Activated naive CD8-positive, alpha-beta T cell treated with anti-CD3 and anti-CD28 coated beads, Interleukin-2, amount 50 U/mL, for 24 hours (primary cell): ENCODE measurements at regions not wholly inside any gene's neighbourhood (a gene's known extent, or its start where the extent isn't known, plus 50 kb on each side); places are given as distances from the start of the nearest gene placed in this dataset.
"Not testable (repeated sequence)": the region's sequence is repeated elsewhere in the genome, so short reads cannot be mapped to it uniquely, and the experiment has no call there.

ENCODE experiments used
- ATAC-seq: fragments of 150-1000 bp; cut with Tn5 transposase; one replicate; pipeline ENCODE4 v1.10.0; 2021
- DNase-seq: peaks from one replicate; pipeline ENCODE4 v3.0.0; 2021
- H3K27ac Mint-ChIP-seq: one replicate; pipeline ENCODE4 v1.8.0; 2021; ENCODE audit warnings: mild to moderate bottlenecking, mixed read lengths
- H3K27me3 Mint-ChIP-seq: one replicate; pipeline ENCODE4 v1.8.0; 2021; ENCODE audit warnings: mixed read lengths
- H3K36me3 Mint-ChIP-seq: one replicate; pipeline ENCODE4 v1.8.0; 2021; ENCODE audit warnings: low read depth, mixed read lengths
- H3K4me1 Mint-ChIP-seq: one replicate; pipeline ENCODE4 v1.8.0; 2021; ENCODE audit warnings: mixed read lengths
- H3K4me3 Mint-ChIP-seq: one replicate; pipeline ENCODE4 v1.8.0; 2021; ENCODE audit warnings: mild to moderate bottlenecking, moderate library complexity, mixed read lengths
- H3K9me3 Mint-ChIP-seq: one replicate; pipeline ENCODE4 v1.8.0; 2021; ENCODE audit warnings: mixed read lengths

- DNase-seq (no peak), ATAC-seq (no peak)
- Mint-ChIP-seq H3K9me3 (no peaks in the 10 kb centered on the region), H3K27ac (no peak overlapping the region), H3K4me1 (peaks cover 7% of the 10 kb centered on the region), H3K4me3 (no peak overlapping the region), H3K36me3 (peaks cover 23% of the 10 kb centered on the region), H3K27me3 (no peaks in the 10 kb centered on the region)
Observed at GRCh38 chr3:51588724-51589123, 50.2 kb downstream of the RAD54L2 start.

- ATAC-seq (no peak), DNase-seq (no peak)
- H3K27me3 Mint-ChIP-seq = no peaks in the 10 kb centered on the region
- H3K27ac Mint-ChIP-seq = no peak overlapping the region
- no peaks in the 10 kb centered on the region for H3K9me3 Mint-ChIP-seq
- peaks cover 7% of the 10 kb centered on the region for H3K4me1 Mint-ChIP-seq
- peaks cover 37% of the 10 kb centered on the region for H3K36me3 Mint-ChIP-seq
- no peak overlapping the region for H3K4me3 Mint-ChIP-seq
Observed at GRCh38 chr3:51591231-51591630, 52.7 kb downstream of the RAD54L2 start.

DNA sequence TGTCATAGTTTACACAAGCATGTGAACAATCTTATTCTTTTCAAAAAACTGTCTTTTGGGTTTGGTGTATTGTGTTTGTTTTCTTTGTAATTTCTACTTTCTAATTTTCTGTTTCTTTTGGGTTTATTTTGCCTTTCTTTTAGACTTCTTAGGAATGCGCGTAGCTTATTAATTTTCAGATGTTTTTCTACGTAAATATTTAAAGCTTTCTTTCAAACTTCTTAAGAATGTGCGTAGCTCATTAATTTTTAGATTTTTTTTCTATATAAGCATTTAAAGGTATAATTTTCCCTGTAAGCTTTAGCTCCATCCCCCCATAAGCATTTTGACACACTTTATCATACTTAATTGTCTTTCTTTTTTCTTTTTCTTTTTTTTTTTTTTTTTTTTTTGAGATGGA lies 55.2 kb downstream of the RAD54L2 start:
- Mint-ChIP-seq H3K27ac (no peak overlapping the region), H3K36me3 (peaks cover 35% of the 10 kb centered on the region), H3K4me1 (peaks cover 3% of the 10 kb centered on the region), H3K9me3 (no peaks in the 10 kb centered on the region), H3K27me3 (no peaks in the 10 kb centered on the region), H3K4me3 (no peak overlapping the region)
- no peak for DNase-seq
- ATAC-seq = no peak

DNA sequence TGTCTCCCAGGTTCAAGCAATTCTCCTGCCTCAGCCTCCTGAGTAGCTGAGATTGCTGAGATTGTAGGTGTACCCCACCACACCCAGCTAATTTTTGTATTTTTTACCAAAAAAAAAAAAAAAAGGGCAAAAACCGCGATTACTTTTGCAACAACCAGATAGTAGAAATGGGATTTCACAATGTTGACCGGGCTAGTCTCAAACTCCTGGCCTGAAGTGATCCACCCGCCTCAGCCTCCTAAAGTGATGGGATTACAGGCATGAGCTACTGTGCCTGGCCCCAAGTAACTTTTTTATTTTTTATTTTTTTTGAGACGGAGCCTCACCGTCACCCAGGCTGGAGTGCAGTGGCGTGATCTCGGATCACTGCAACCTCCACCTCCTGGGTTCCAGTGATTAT lies 61.1 kb downstream of the RAD54L2 start:
- H3K36me3 Mint-ChIP-seq = peaks cover 14% of the 10 kb centered on the region
- not testable (repeated sequence) for H3K27ac Mint-ChIP-seq, ATAC-seq, H3K4me3 Mint-ChIP-seq, H3K9me3 Mint-ChIP-seq, H3K27me3 Mint-ChIP-seq, H3K4me1 Mint-ChIP-seq, DNase-seq

DNA sequence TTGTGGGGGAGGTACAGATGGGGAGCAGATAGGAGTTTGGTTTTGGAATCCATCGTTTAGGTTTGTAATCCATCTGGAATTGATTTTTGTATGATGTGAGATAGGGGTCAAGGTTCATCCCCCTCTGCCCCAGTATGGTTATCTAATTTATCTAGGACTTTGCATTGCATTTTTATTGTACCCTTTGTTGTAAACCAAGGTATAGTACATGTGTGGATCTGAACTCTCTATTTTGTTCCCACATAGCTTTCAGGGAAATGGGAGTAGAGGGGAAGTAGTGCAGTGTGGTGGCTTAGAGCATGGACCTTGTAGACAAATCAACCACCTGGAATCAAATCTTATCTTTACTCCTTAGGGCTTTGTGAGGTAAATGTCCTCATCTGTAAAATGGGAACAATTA lies 65.7 kb downstream of the RAD54L2 start:
- no peak for DNase-seq
- Mint-ChIP-seq H3K9me3 (no peaks in the 10 kb centered on the region), H3K36me3 (peaks cover 12% of the 10 kb centered on the region), H3K4me1 (peaks cover 16% of the 10 kb centered on the region), H3K27ac (no peak overlapping the region), H3K27me3 (no peaks in the 10 kb centered on the region), H3K4me3 (no peak overlapping the region)
- ATAC-seq = no peak

- ATAC-seq = peak; percentile 76
- Mint-ChIP-seq H3K36me3 (peaks cover 12% of the 10 kb centered on the region), H3K27me3 (no peaks in the 10 kb centered on the region), H3K27ac (no peak overlapping the region), H3K4me1 (peaks cover 16% of the 10 kb centered on the region), H3K4me3 (no peak overlapping the region), H3K9me3 (no peaks in the 10 kb centered on the region)
- DNase-seq = no peak
Observed at GRCh38 chr3:51605938-51606337, 65.1 kb upstream of the TEX264 start.

DNA sequence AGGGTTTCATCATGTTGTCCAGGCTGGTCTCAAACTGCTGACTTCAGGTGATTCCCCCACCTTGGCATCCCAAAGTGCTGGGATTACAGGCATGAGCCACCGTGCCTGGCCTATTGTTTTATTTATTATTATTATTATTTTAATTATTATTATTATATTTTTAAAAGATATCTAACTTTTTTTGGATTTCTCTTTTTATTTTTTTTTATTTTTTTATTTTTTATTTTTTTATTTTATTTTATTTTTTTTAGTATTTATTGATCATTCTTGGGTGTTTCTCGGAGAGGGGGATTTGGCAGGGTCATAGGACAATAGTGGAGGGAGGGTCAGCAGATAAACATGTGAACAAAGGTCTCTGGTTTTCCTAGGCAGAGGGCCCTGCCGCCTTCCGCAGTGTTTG lies 64.2 kb upstream of the TEX264 start:
- ATAC-seq, H3K4me3 Mint-ChIP-seq, H3K27me3 Mint-ChIP-seq, H3K9me3 Mint-ChIP-seq, DNase-seq, H3K27ac Mint-ChIP-seq: not testable (repeated sequence)
- Mint-ChIP-seq H3K36me3 (peaks cover 12% of the 10 kb centered on the region), H3K4me1 (peaks cover 16% of the 10 kb centered on the region)

DNA sequence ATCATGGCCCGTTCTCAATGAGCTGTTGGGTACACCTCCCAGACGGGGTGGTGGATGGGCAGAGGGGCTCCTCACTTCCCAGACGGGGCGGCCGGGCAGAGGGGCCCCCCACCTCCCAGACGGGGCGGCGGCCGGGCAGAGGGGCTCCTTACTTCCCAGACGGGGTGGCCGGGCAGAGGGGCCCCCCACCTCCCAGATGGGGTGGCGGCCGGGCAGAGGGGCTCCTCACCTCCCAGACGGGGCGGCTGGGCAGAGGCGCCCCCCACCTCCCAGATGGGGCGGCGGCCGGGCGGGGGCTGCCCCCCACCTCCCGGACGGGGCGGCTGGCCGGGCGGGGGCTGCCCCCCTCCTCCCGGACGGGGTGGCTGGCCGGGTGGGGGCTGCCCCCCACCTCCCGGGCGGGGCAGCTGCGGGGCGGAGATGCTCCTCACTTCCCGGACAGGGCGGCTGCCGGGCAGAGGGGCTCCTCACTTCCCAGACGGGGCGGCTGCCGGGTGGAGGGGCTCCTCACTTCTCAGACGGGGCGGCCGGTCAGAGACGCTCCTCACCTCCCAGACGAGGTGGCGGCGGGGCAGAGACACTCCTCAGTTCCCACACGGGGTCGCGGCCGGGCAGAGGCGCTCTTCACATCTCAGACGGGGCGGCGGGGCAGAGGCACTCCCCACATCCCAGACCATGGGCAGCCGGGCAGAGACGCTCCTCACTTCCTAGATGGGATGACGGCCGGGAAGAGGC lies 63.3 kb upstream of the TEX264 start:
- Mint-ChIP-seq H3K4me1 (peaks cover 16% of the 10 kb centered on the region), H3K36me3 (peaks cover 12% of the 10 kb centered on the region)
- ATAC-seq, H3K9me3 Mint-ChIP-seq, H3K27me3 Mint-ChIP-seq, H3K27ac Mint-ChIP-seq, DNase-seq, H3K4me3 Mint-ChIP-seq: not testable (repeated sequence)

GRCh38 chr3:51610708-51611107 lies 60.3 kb upstream of the TEX264 start:
- Mint-ChIP-seq H3K36me3 (peaks cover 14% of the 10 kb centered on the region), H3K27me3 (no peaks in the 10 kb centered on the region), H3K4me1 (peaks cover 7% of the 10 kb centered on the region), H3K4me3 (no peak overlapping the region), H3K9me3 (no peaks in the 10 kb centered on the region), H3K27ac (no peak overlapping the region)
- ATAC-seq = no peak
- no peak for DNase-seq

DNA sequence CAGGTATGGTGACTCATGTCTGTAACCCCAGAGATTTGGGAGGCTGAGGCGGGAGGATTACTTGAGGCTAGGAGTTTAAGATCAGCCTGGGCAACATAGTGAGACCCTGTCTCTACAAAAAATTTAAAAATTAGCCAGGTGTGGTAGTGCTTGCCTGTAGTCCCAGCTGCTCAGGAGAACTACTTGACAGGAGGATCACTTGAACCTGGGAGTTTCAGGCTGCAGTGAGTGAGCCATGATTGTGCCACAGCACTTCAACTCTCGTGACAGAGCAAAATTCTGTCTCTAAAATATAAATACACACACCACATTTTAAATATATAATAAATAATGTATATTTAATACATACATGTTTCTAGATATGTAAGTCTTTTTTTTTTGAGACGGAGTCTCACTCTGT lies 53.5 kb upstream of the TEX264 start:
- no peaks in the 10 kb centered on the region for H3K27me3 Mint-ChIP-seq
- ATAC-seq (no peak), DNase-seq (no peak)
- no peak overlapping the region for H3K4me3 Mint-ChIP-seq
- no peak overlapping the region for H3K27ac Mint-ChIP-seq
- no peaks in the 10 kb centered on the region for H3K9me3 Mint-ChIP-seq
- H3K4me1 Mint-ChIP-seq = peaks cover 10% of the 10 kb centered on the region
- H3K36me3 Mint-ChIP-seq = peaks cover 4% of the 10 kb centered on the region

- H3K4me3 Mint-ChIP-seq, DNase-seq, H3K36me3 Mint-ChIP-seq, H3K27me3 Mint-ChIP-seq, H3K9me3 Mint-ChIP-seq, ATAC-seq, H3K27ac Mint-ChIP-seq: not testable (repeated sequence)
- H3K4me1 Mint-ChIP-seq = peaks cover 10% of the 10 kb centered on the region
Observed at GRCh38 chr3:51618038-51618437, 53.0 kb upstream of the TEX264 start.

DNA sequence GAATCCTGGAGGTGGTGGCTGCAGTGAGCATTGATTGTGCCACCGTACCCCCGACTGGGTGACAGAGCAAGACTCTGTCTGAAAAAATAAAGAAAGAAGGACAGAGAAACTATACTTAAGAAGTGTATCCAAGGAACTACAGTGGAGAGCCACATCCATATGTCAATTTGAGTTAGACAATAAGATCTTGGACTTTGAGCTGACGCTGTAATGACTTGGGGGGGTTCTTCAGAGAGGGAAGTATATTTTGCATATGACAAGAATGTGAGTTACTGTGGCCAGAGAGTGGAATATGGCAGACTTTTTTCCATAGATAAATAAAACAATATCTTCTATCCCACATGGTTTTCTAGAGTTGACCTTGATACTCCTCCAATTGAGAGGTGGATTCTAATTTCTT lies 52.6 kb upstream of the TEX264 start:
- peaks cover 10% of the 10 kb centered on the region for H3K4me1 Mint-ChIP-seq
- peaks cover 4% of the 10 kb centered on the region for H3K36me3 Mint-ChIP-seq
- ATAC-seq = no peak
- no peaks in the 10 kb centered on the region for H3K9me3 Mint-ChIP-seq
- no peaks in the 10 kb centered on the region for H3K27me3 Mint-ChIP-seq
- no peak for DNase-seq
- no peak overlapping the region for H3K27ac Mint-ChIP-seq
- no peak overlapping the region for H3K4me3 Mint-ChIP-seq

GRCh38 chr3:51619983-51620382 lies 51.1 kb upstream of the TEX264 start:
- H3K4me3 Mint-ChIP-seq = no peak overlapping the region
- ATAC-seq (no peak), DNase-seq (no peak)
- peaks cover 10% of the 10 kb centered on the region for H3K4me1 Mint-ChIP-seq
- peaks cover 2% of the 10 kb centered on the region for H3K36me3 Mint-ChIP-seq
- H3K27ac Mint-ChIP-seq = no peak overlapping the region
- H3K27me3 Mint-ChIP-seq = no peaks in the 10 kb centered on the region
- no peaks in the 10 kb centered on the region for H3K9me3 Mint-ChIP-seq

DNA sequence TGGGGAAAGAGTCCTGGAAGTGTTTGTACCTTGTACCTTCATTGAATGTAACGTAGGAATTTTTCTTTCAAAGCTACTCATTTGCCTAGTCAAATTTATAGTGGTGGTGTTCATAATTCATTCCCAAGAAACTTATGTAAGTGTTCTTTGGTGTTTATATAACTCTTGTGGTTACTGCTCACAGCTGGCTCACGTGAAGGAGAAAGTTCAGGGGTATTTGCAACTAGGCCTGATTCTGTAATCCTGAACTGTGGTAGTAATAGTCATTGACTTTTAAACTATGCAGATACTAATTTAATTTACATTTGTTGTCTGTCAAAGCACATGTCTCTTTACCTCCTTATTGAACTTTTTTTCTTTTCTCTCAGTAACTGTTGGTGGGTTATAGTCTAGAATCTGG lies 50.5 kb upstream of the TEX264 start:
- Mint-ChIP-seq H3K36me3 (peaks cover 2% of the 10 kb centered on the region), H3K4me3 (no peak overlapping the region), H3K27ac (no peak overlapping the region), H3K27me3 (no peaks in the 10 kb centered on the region), H3K9me3 (no peaks in the 10 kb centered on the region), H3K4me1 (peaks cover 10% of the 10 kb centered on the region)
- DNase-seq (no peak), ATAC-seq (no peak)

DNA sequence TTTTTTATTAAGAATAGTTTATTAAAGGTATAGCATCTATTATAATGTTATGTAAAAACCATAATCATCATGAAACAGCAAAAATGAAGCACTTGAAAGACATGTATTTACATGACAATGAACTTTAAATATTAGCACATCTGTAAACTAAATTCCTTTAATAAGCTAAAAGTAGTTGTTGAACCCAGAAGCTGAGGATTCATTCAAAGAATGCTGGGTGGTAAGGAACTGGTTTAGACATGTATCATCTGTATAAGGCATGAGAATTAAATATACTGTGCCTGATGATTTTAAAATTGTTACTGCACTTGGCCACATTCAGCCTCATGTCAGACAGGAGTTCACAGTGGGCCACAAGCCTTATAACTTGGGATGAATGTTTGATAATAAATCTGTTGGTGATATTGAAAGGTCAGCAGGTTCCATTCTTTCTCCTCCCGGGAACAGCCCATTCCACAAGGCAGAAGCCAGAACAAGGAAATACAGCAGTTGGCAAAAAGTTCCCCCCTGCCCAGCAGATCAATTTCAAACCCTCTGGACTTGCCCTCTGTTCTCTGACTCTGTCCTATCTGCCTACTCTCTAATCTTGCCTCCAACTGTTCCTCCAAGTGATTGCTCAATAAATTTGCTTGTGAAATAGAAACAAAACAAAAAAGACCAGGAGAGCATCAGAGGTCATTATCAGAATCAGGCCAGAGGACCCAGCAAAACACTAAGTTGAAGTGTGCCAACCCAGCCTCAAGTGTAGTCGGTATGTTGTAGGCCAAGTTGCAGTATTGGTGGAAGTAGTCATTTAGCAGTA lies 49.8 kb upstream of the TEX264 start:
- peaks cover 10% of the 10 kb centered on the region for H3K4me1 Mint-ChIP-seq
- H3K9me3 Mint-ChIP-seq = no peaks in the 10 kb centered on the region
- no peak for ATAC-seq
- peaks cover 2% of the 10 kb centered on the region for H3K36me3 Mint-ChIP-seq
- DNase-seq = no peak
- H3K27ac Mint-ChIP-seq = no peak overlapping the region
- no peaks in the 10 kb centered on the region for H3K27me3 Mint-ChIP-seq
- no peak overlapping the region for H3K4me3 Mint-ChIP-seq
